Gastrocnemius medialis (tissue), 4 donors: ENCODE measurements at regions not wholly inside any gene's neighbourhood (a gene's known extent, or its start where the extent isn't known, plus 50 kb on each side); places are given as distances from the start of the nearest gene placed in this dataset.

Experiments
- POLR2A ChIP-seq, 2 donors: fragments of 450-650 bp; IDR thresholded peaks; one replicate each; pipeline ENCODE4 v1.6.1; 2017; ENCODE audit warnings: antibody characterized with exemption in 2 of 2, mild to moderate bottlenecking in 2 of 2, moderate library complexity in 2 of 2
- TF ChIP-seq, protein P1 (sequence below), 5 experiments: fragments of 450-650 bp in 3 of 5; fragments of 200-600 bp in 2 of 5; sonication (generic) in 2 of 5; IDR thresholded peaks in 4 of 5; conservative IDR thresholded peaks in 1 of 5; 1 replicate in 4 of 5; 2 replicates in 1 of 5; pipeline ENCODE4 v1.5.1; 2016 to 2019; ENCODE audit warnings: antibody characterized with exemption in 5 of 5, mild to moderate bottlenecking in 3 of 5, moderate library complexity in 3 of 5

DNA sequence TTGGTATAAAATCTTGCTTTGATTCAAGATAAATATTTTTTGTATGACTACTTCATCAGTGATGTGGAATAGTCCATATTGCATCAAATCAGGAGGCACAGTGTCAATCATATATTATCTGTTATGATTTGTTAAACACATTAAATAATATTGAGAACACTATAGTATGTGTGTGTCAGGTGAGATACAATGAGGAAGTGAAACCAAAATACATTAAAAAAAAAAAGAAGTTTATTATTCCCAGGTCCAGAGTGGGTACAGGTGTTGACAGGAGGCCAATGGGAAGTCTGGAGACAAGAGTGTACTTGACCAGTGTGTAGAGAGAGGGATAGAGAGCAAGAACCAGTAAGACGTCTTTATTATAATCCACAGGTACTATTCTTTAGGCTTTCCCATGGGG is 292.6 kb downstream of the FSIP2 start:
- TF ChIP-seq, protein P1, sequence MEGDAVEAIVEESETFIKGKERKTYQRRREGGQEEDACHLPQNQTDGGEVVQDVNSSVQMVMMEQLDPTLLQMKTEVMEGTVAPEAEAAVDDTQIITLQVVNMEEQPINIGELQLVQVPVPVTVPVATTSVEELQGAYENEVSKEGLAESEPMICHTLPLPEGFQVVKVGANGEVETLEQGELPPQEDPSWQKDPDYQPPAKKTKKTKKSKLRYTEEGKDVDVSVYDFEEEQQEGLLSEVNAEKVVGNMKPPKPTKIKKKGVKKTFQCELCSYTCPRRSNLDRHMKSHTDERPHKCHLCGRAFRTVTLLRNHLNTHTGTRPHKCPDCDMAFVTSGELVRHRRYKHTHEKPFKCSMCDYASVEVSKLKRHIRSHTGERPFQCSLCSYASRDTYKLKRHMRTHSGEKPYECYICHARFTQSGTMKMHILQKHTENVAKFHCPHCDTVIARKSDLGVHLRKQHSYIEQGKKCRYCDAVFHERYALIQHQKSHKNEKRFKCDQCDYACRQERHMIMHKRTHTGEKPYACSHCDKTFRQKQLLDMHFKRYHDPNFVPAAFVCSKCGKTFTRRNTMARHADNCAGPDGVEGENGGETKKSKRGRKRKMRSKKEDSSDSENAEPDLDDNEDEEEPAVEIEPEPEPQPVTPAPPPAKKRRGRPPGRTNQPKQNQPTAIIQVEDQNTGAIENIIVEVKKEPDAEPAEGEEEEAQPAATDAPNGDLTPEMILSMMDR (IDR thresholded peaks at IDR 0.05 in 4 of 5, conservative IDR thresholded peaks at IDR 0.05 in 1 of 5): no peak
- TF ChIP-seq POLR2A (IDR thresholded peaks at IDR 0.05): no peak
